ENCODE measurements at regions not wholly inside any gene's neighbourhood (a gene's known extent, or its start where the extent isn't known, plus 50 kb on each side); places are given as distances from the start of the nearest gene placed in this dataset.

GRCh38 chr14:34187519-34188044 lies 236.7 kb upstream of the EGLN3 start (continued):
- TF ChIP-seq SNAPC4 (CRISPR knock-in tag; IDR thresholded peaks at IDR 0.05) (no peak), RBM22 (optimal IDR thresholded peaks at IDR 0.05; ENCODE audit: low read length) (no peak), MTF2 (CRISPR knock-in tag; IDR thresholded peaks at IDR 0.05; ENCODE audit: borderline replicate concordance) (no peak), ZNF781 (CRISPR knock-in tag; IDR thresholded peaks at IDR 0.05; ENCODE audit: borderline replicate concordance, not compliant biosample characterization) (no peak), ZNF136 (CRISPR knock-in tag; IDR thresholded peaks at IDR 0.05; ENCODE audit: low read depth) (no peak), ZNF740 (CRISPR knock-in tag; IDR thresholded peaks at IDR 0.05) (no peak), PLSCR1 (CRISPR knock-in tag; IDR thresholded peaks at IDR 0.05; ENCODE audit: borderline replicate concordance) (no peak), ZBTB25 (CRISPR knock-in tag; IDR thresholded peaks at IDR 0.05) (no peak), ZNF766 (CRISPR knock-in tag; IDR thresholded peaks at IDR 0.05; ENCODE audit: borderline replicate concordance) (no peak), ZNF354B (CRISPR knock-in tag; IDR thresholded peaks at IDR 0.05) (no peak), KIAA2018 (CRISPR knock-in tag; IDR thresholded peaks at IDR 0.05; ENCODE audit: borderline replicate concordance) (0 out of 2 replicates have a peak, but pooled peaks have one; percentile 23), SMYD3 (CRISPR knock-in tag; IDR thresholded peaks at IDR 0.05) (no peak), PTBP1 (IDR thresholded peaks at IDR 0.05; ENCODE audit: low read depth, low read length, poor library complexity, severe bottlenecking) (no peak)

Data from HepG2 (cell line).